Endothelial cell of umbilical vein (primary cell): ENCODE measurements at regions not wholly inside any gene's neighbourhood (a gene's known extent, or its start where the extent isn't known, plus 50 kb on each side); places are given as distances from the start of the nearest gene placed in this dataset.

ENCODE experiments used
- BruUV-seq: library from RNA; stranded (reverse); fragments of 400-500 nt; replicated peaks from 2 replicates; lab custom pipeline; 2021; lab: Mats Ljungman, UMichigan
- CTCF ChIA-PET: fragments of 300-600, 350-600 bp; sonication (Branson Sonifier 250); formaldehyde crosslinking; loops from one replicate; lab custom pipeline; 2021; ENCODE audit warnings: antibody characterized with exemption, inconsistent platforms; lab: Charles Lee
- POLR2A ChIA-PET: fragments of 300-600, 350-600 bp; sonication (Branson Sonifier 250); formaldehyde crosslinking; loops from one replicate; lab custom pipeline; 2021; ENCODE audit warnings: antibody characterized with exemption, inconsistent platforms; lab: Charles Lee
- DNase-seq: peaks from one replicate; pipeline ENCODE4 v3.0.0-alpha.2; 2011; ENCODE audit warnings: low read depth, low spot score
- FAIRE-seq: peaks from 2 replicates; lab custom pipeline; 2011; peaks lifted over from hg19 to GRCh38; lab: Jason Lieb, UNC
- H2AFZ ChIP-seq: 2 replicates; pipeline ENCODE4 v1.6.0; 2012; ENCODE audit warnings: low read depth, low read length, control low read depth, inconsistent platforms
- H3K27ac ChIP-seq: 2 replicates; pipeline ENCODE4 v1.5.1; 2011; ENCODE audit warnings: low read depth, mild to moderate bottlenecking, control low read depth, low read length, moderate library complexity; ENCODE audit not compliant: insufficient read depth
- H3K27me3 ChIP-seq, 2 experiments: 2 replicates each; pipeline versions ENCODE4 v1.6.0 to v1.6.1; 2011; ENCODE audit warnings: low read length in 2 of 2, mixed read lengths in 1 of 2; ENCODE audit not compliant: control insufficient read depth in 2 of 2, insufficient read depth in 2 of 2
- H3K36me3 ChIP-seq, 2 experiments: 2 replicates in 1 of 2; 3 replicates in 1 of 2; pipeline ENCODE4 v1.5.1; 2011; ENCODE audit warnings: low read length in 2 of 2, mild to moderate bottlenecking in 1 of 2, moderate library complexity in 1 of 2; ENCODE audit not compliant: control insufficient read depth in 2 of 2, insufficient read depth in 2 of 2; ENCODE audit errors: extremely low read depth in 1 of 2
- H3K4me1 ChIP-seq: 3 replicates; pipeline ENCODE4 v1.5.1; 2011; ENCODE audit warnings: mild to moderate bottlenecking, low read length; ENCODE audit not compliant: control insufficient read depth, insufficient read depth; ENCODE audit errors: extremely low read depth
- H3K4me2 ChIP-seq: 2 replicates; pipeline ENCODE4 v1.6.1; 2011; ENCODE audit warnings: low read length, control low read depth, mixed read lengths; ENCODE audit not compliant: insufficient read depth
- H3K4me3 ChIP-seq, 3 experiments: fragments of 200-600 bp in 1 of 3; sonication (generic), shearing (Covaris generic) in 1 of 3; replicated peaks in 1 of 3; 2 replicates each; pipeline ENCODE4 v1.5.1; 2011 to 2016; ENCODE audit warnings: control low read depth in 3 of 3, low read length in 3 of 3, mild to moderate bottlenecking in 2 of 3, inconsistent platforms in 1 of 3, low read depth in 1 of 3, moderate library complexity in 1 of 3; ENCODE audit not compliant: insufficient read depth in 1 of 3
- H3K79me2 ChIP-seq: 2 replicates; pipeline ENCODE4 v1.6.0; 2012; ENCODE audit warnings: low read length, inconsistent platforms; ENCODE audit not compliant: control insufficient read depth, insufficient read depth
- H3K9ac ChIP-seq: replicated peaks from 2 replicates; pipeline ENCODE3; 2011; ENCODE audit warnings: low read length, control low read depth; ENCODE audit not compliant: insufficient read depth; ENCODE audit errors: extremely low read depth
- H3K9me1 ChIP-seq: replicated peaks from 3 replicates; pipeline ENCODE4 v1.6.0; 2011; ENCODE audit warnings: mild to moderate bottlenecking, low read length; ENCODE audit not compliant: control insufficient read depth, insufficient read depth; ENCODE audit errors: extremely low read depth
- H3K9me3 ChIP-seq: replicated peaks from 2 replicates; pipeline ENCODE4 v1.5.1; 2012; ENCODE audit warnings: low read length, inconsistent platforms; ENCODE audit not compliant: control insufficient read depth, insufficient read depth
- H4K20me1 ChIP-seq: replicated peaks from 2 replicates; pipeline ENCODE3; 2011; ENCODE audit warnings: mild to moderate bottlenecking, low read length; ENCODE audit not compliant: control insufficient read depth, insufficient read depth; ENCODE audit errors: extremely low read depth
- CTCF ChIP-seq, 2 donors: IDR thresholded peaks; 1 replicate in 1 of 2; 2 replicates in 1 of 2; pipeline ENCODE4 v1.5.1; 2011; ENCODE audit warnings: low read length in 2 of 2, mild to moderate bottlenecking in 2 of 2, moderate library complexity in 2 of 2, control low read depth in 1 of 2, inconsistent platforms in 1 of 2, low read depth in 1 of 2; ENCODE audit not compliant: insufficient read depth in 1 of 2; ENCODE audit errors: extremely low read depth in 1 of 2
- EZH2 ChIP-seq: IDR thresholded peaks from 2 replicates; pipeline ENCODE4 v1.6.1; 2012; ENCODE audit warnings: borderline replicate concordance, low read depth, mild to moderate bottlenecking, moderate library complexity, low read length, inconsistent platforms; ENCODE audit not compliant: severe bottlenecking
- FOS ChIP-seq: IDR thresholded peaks from 2 replicates; pipeline ENCODE4 v1.6.1; 2011; ENCODE audit warnings: mild to moderate bottlenecking, low read length, moderate library complexity, borderline replicate concordance; ENCODE audit not compliant: insufficient read depth
- GATA2 ChIP-seq: IDR thresholded peaks from 2 replicates; pipeline ENCODE4 v1.7.0; 2011; ENCODE audit warnings: low read depth, mild to moderate bottlenecking, moderate library complexity, mixed read lengths, low read length; ENCODE audit not compliant: insufficient read length, insufficient read depth
- JUN ChIP-seq: IDR thresholded peaks from 2 replicates; pipeline ENCODE4 v1.6.1; 2011; ENCODE audit warnings: borderline replicate concordance, low read depth; ENCODE audit not compliant: insufficient read length, insufficient read depth
- MAX ChIP-seq: IDR thresholded peaks from 2 replicates; pipeline ENCODE4 v1.6.1; 2011; ENCODE audit not compliant: insufficient read depth, insufficient read length
- MYC ChIP-seq: IDR thresholded peaks from one replicate; pipeline ENCODE4 v1.6.1; 2011; ENCODE audit warnings: mild to moderate bottlenecking, low read depth, low read length
- POLR2A ChIP-seq: IDR thresholded peaks from 2 replicates; pipeline ENCODE4 v1.6.1; 2012; ENCODE audit warnings: low read depth, mild to moderate bottlenecking, control low read depth, low read length
- POLR2AphosphoS5 ChIP-seq: IDR thresholded peaks from 2 replicates; pipeline ENCODE4 v1.6.1; 2012; ENCODE audit warnings: low read depth, mild to moderate bottlenecking, control low read depth, low read length, moderate library complexity; ENCODE audit not compliant: insufficient read depth
- dilution Hi-C: fragments of 300-500 bp; cut with MboI; formaldehyde crosslinking; loops from one replicate; pipeline ENCODE4 v1.15.0; 2019; ENCODE audit warnings: low sequenced_read_pairs; ENCODE audit not compliant: extremely low pct_ligation_motif_present
- intact Hi-C: fragments of 100-400 bp; cut with micrococcal nuclease; formaldehyde crosslinking; loops from one replicate; pipeline ENCODE4 v1.10.0; 2022

GRCh38 chr1:213641312-213641711 lies 346.5 kb upstream of the PROX1 start:
- Histone ChIP-seq H2AFZ (no peak overlapping the region), H3K4me3 (no peak overlapping the region), H4K20me1 (no peaks in the 10 kb centered on the region), H3K9me3 (no peaks in the 10 kb centered on the region), H3K9ac (no peak overlapping the region), H3K79me2 (no peaks in the 10 kb centered on the region), H3K36me3 (no peaks in the 10 kb centered on the region), H3K27ac (no peak overlapping the region), H3K27me3 (no peaks in the 10 kb centered on the region), H3K4me1 (no peaks in the 10 kb centered on the region), H3K9me1 (no peaks in the 10 kb centered on the region), H3K4me2 (no peak overlapping the region)
- TF ChIP-seq MAX (no peak), FOS (no peak), POLR2AphosphoS5 (no peak), POLR2A (no peak), JUN (no peak), GATA2 (no peak), EZH2 (no peak), CTCF (IDR thresholded peaks at IDR 0.05; ENCODE audit: extremely low read depth in 1 of 2, insufficient read depth in 1 of 2, low read depth in 1 of 2, low read length in 2 of 2) (no peak), MYC (no peak)
- dilution Hi-C loops: no loop called here
- ChIA-PET CTCF (no interaction called here), POLR2A (no interaction called here)
- BruUV-seq: no TSS peak
- no peak for DNase-seq
- FAIRE-seq: no peak
- intact Hi-C loops: no loop called here
